ENCODE measurements at regions not wholly inside any gene's neighbourhood (a gene's known extent, or its start where the extent isn't known, plus 50 kb on each side); places are given as distances from the start of the nearest gene placed in this dataset.
A peak's percentile ranks its signal among the peaks of the same experiment; 100 is the strongest.
"Not testable (repeated sequence)": the region's sequence is repeated elsewhere in the genome, so short reads cannot be mapped to it uniquely, and the experiment has no call there.

- no peak for DNase-seq
Measured at GRCh38 chr14:21941885-21942284, 268.3 kb upstream of the OR4E1 start.

GRCh38 chr14:21940887-21941856, 267.6 kb upstream of the OR4E1 start:
- no peak for DNase-seq

DNA sequence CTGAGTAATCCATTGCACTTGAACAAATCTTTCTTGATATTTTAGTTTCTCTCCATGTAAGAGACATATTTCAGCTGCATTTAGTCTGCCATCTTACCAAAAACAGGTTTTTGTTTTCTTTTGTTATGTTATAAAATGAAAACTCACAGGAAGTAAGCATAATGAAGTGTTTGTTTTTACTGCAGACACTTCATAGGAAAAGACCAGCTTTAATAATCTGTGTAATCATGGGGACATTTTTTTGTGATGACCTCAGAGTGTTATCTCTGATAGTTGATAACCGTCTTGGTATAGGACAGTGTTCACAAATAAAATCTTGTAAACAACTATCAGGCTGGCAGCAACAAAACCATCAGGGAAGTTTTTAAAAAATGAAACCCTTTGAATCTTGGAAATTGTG, 266.2 kb upstream of the OR4E1 start:
- DNase-seq, result no peak

DNA sequence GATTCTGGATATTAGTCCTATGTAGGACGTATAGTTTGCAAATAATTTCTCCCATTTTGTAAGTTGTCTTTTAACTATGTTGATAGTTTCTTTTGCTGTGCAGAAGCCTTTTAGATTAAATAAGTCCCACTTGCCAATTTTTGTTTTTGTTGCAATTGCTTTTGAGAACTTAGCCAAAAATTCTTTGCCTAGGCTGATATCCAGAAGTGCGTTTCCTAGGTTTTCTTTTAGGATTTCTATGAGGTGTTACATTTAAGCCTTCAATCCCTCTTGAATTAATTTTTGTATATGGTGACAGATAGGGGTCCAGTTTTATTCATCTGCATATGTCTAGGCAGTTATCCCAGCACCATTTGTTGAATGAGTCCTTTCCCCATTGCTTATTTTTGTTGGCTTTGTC, 264.4 kb upstream of the OR4E1 start:
- DNase-seq, result no peak

DNA sequence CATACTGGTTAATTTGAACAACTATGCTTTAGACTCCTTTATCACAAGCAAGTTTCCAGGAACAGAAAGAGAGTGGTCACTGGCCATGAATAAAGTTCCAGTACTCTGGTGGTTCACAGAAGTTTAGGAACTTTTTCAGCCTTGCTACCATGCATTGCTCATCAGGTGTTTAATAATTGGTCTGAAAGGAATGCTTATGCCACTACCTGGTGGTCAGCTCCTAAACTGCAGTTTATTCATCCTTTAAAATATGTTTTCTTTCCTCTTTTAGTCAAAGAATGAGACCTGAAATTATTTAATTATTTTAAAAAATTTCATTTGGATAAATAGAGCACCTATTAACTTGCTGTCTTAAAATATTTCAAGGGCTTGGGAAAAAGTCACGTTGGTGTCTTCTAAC, 260.1 kb upstream of the OR4E1 start:
- no peak for DNase-seq

DNA sequence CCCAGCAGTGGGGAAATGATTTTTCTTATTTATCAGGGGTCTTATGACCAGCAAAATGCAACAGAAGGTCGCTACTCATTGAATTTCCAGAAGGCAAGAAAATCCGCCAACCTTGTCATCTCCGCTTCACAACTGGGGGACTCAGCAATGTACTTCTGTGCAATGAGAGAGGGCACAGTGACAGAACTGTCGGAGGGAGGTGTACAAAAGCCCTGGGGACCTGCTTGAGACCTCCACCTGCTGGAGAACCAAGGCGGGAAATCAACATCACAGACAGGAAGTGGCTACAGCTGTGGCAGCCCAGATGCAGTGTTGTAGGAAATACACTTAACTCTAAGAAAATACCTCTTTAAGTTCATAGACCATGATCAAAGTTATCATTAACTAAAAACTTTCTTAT, 250.9 kb upstream of the OR4E1 start:
- DNase-seq, result no peak

- no peak for DNase-seq
Measured at GRCh38 chr14:21923820-21924219, 250.2 kb upstream of the OR4E1 start.

DNA sequence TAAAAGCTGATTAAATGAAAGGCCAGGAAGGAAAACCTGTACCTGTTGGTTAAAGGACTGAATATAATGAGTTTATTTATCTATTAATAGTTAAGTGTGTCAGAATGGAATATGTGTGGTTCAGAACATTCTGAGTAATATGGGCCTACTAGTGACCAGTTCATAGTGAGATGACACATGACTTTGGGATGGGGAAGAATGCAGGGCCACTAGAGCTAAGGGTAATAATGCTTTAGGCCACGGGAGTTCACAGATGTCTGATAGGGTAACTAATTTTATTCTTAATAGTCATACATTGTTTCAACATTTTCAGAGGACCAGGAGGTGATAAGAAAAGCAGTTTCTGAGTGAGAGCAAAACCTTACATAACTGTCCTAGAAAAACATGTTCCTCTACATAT, 247.8 kb upstream of the OR4E1 start:
- no peak for DNase-seq

DNA sequence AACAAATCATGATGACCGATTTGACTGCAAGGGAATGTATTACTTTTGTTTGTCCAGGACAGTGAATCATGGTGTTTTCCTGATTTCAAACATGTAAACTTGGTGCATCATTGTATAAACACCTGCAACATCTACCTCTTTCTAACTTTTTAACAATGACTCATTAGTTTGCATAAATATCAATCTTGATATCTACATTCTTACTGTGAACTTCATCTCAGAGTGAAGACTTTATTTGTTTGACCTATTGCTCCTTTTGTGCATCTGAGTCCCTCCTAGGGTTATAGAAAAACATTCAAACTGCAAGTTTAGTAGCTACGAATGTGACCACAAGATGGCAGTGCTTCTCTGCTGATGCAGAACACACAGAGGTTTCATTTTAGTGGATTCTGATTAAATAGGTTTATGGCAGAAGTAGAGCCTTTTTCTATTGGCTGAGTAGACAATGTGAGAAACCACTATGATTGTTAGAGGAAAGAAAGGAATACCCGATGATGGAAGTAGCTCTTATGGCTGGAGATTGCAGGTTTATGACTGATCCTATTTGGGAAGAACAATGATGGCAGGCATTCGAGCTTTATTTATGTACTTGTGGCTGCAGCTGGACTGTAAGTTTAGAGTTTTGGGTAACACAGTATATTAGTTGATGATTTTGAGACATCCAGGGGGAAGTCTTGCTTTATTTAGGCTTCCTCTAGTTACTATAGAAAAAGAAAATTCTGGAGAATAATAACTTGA, 244.2 kb upstream of the OR4E1 start:
- DNase-seq, result peak; percentile 47

DNA sequence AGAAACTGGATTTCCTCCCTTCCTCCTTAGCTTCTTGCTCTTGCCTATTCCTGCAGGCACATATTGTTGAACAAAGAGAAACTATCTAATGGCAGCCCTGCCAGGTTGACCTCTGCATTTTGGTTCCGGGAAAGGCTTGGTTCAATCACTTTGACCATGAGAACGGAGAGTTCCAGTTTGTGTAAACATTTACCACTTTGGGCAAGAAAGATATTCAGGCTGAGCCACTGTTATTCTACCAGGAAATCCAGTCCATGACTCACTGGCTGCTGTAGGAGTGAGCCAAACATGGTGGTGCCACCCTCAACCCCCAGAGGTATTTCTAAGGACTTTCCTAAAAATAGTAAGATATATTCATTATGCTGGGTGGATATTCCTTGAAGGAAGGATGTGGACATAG, 242.2 kb upstream of the OR4E1 start:
- no peak for DNase-seq

DNA sequence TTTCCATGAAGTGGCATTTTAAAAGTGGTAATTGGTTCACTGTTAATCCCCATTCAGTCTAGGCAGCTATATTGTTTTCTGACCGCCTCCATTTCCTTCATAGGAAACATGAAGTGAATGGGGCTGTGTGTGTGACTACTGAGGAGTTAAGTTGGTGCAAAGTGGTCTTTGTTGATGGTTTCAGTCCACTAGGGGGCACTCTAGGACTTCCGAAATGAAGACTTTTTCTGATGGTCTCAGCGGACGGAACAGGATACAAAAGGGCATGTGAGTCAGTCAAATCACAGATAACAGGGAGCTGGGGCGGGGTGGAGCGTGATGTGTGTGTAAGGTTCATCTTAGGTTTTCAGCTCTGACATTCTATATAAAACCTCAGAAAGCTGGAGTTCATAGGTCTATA, 240.1 kb upstream of the OR4E1 start:
- peak; percentile 51 for DNase-seq

DNA sequence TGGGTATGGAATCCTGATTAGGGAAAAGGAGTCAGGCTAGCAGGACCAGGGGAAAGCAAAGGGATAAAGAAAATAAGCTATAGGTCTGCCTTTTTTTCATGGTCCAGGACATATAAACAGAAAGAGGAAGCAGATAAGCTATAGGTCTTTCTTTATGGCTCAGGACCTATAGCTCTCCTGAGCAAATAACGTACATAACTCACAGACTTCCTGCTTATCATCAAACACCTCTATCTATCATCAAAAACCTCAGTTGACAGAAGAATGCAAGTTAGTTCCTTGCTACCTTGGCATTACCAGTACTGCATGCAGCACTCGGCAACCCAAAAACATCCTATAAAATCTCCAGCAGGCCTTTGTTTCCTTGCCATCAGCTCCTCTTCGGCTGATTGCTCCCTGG, 238.7 kb upstream of the OR4E1 start:
- no peak for DNase-seq

DNA sequence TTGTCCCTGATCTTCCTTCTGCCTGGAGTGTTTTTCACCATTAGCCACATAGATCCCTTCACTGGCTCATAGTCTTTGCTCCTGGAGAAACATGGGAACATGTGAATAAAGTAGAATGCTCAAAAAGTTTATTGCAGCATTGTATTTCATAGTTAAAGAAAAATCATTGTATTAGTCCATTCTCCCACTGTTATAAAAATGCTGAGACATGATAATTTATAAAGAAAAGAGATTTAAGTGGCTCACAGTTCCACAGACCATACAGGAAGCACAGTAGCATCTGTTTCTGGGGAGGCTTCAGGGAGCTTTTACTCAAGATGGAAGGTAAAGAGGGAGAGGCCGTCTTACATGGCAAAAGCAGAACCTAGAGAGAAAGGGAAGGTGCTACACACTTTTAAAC, 238.3 kb upstream of the OR4E1 start:
- no peak for DNase-seq

GRCh38 chr14:21910260-21910659, 236.6 kb upstream of the OR4E1 start:
- DNase-seq, result no peak

DNA sequence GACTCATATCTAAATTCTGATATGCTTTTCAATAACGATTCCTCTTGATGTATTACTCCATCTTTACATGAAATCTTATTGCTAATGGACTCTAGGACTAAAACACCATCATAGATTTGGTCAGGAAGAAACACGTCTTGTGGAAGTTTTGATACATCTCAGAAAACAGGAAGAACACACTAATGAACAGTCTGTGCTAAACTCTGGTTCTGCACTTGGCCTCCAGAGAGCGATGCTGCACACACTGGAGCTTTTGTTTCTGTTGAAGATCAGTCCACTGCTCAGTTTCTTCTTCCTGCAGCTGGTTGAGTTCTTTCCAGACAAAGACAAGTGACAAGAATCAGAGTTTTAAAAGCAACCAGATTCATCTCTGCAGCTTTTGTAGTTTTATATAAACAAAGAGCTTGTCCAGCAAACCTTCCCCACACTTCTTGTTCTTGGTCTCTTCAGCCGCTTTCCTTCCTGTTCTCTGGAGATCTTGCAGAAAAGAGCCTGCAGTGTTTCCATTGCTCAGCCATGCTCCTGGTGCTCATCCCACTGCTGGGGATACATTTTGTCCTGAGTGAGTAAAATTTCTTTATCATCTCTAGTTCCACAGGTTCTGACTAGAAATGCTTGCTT, 229.1 kb upstream of the OR4E1 start:
- no peak for DNase-seq

- DNase-seq, result not testable (repeated sequence)
Measured at GRCh38 chr14:21894898-21895194, 221.2 kb upstream of the OR4E1 start.

DNA sequence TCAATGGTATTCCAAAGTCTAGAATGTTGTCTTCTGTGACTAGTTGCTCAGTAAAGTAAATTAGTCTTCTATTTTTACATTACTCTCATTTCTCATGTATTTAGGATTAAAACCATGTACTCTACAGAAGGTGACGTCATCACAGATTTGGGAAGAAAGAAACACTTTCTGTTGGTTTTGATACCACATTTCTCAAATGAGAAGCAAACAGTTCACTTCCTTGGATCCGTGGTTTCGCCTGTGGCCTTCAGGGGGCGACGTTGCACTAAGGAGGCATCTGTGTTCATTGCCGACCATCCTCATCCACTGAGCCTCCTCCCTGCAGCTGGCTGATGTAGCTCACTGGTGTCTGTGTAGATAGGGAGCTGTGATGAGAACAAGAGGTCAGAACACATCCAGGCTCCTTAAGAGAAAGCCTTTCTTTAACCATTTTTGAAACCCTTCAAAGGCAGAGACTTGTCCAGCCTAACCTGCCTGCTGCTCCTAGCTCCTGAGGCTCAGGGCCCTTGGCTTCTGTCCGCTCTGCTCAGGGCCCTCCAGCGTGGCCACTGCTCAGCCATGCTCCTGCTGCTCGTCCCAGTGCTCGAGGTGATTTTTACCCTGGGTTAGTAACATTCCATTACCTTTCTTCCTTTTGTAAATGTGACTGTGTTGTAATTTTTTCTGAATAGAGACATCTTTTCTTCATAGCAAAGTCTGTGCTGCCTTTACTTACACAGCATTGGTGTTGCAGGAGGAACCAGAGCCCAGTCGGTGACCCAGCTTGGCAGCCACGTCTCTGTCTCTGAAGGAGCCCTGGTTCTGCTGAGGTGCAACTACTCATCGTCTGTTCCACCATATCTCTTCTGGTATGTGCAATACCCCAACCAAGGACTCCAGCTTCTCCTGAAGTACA, 220.6 kb upstream of the OR4E1 start:
- no peak for DNase-seq

- DNase-seq, result no peak
Measured at GRCh38 chr14:21891921-21892320, 218.3 kb upstream of the OR4E1 start.

DNA sequence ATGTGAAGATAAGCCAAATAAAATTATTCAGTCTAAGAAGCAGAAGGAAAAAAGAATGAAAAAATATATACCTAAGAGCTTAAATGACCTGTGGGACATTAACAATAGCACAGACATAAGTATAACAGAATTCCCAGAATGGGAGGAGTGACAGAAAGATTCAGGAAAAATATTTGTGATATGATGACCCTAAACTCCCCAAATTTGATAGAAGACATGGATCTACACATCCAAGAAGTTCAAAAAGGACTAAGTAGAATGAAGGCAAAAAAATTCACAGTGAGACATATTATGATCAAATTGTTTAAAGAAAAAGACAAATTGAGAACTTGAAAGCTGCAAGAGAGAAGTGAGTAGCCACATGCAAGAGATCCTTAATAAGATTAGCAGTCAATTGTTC, 211.4 kb upstream of the OR4E1 start:
- DNase-seq, result no peak

- no peak for DNase-seq
Measured at GRCh38 chr14:21882226-21882625, 208.6 kb upstream of the OR4E1 start.

GRCh38 chr14:21880918-21881317, 207.3 kb upstream of the OR4E1 start:
- DNase-seq, result no peak

GRCh38 chr14:21875791-21876190, 202.2 kb upstream of the OR4E1 start:
- DNase-seq, result no peak

- no peak for DNase-seq
Measured at GRCh38 chr14:21874946-21875345, 201.3 kb upstream of the OR4E1 start.
